SK-N-SH (cell line): ENCODE measurements at regions not wholly inside any gene's neighbourhood (a gene's known extent, or its start where the extent isn't known, plus 50 kb on each side); places are given as distances from the start of the nearest gene placed in this dataset.

ENCODE experiments used
- CTCF ChIA-PET: fragments of 300-600, 350-600 bp; formaldehyde crosslinking; extraction: SDS; loops from one replicate; lab custom pipeline; 2021; lab: Yijun Ruan, JAX
- POLR2A ChIA-PET: fragments of 350-600 bp; sonication (Branson Sonifier 250); formaldehyde crosslinking; extraction: SDS; loops from one replicate; lab custom pipeline; 2020; ENCODE audit warnings: antibody characterized with exemption, inconsistent platforms; lab: Yijun Ruan, JAX
- DNase-seq: peaks from one replicate; pipeline ENCODE4 v3.0.0; 2012
- H2AFZ ChIP-seq: fragments of 200-600 bp; sonication (generic); 2 replicates; pipeline ENCODE4 v1.8.1; 2016; ENCODE audit warnings: antibody characterized with exemption, mild to moderate bottlenecking, low read depth
- H3F3A ChIP-seq: fragments of 200-600 bp; sonication (generic); replicated peaks from 2 replicates; pipeline ENCODE3; 2016; ENCODE audit warnings: antibody characterized with exemption, mild to moderate bottlenecking; ENCODE audit not compliant: insufficient read depth
- H3K27ac ChIP-seq, 2 experiments: fragments of 200-500 bp in 1 of 2; fragments of 200-600 bp in 1 of 2; sonication (Bioruptor generic) in 1 of 2; sonication (generic), shearing (Covaris generic) in 1 of 2; 2 replicates each; pipeline versions ENCODE4 v1.5.1 to v1.6.1; 2014 to 2016; ENCODE audit warnings: low read depth in 2 of 2, inconsistent platforms in 1 of 2, low read length in 1 of 2, mild to moderate bottlenecking in 1 of 2, mixed read lengths in 1 of 2
- H3K27me3 ChIP-seq: fragments of 200-600 bp; sonication (generic), shearing (Covaris generic); 2 replicates; pipeline ENCODE4 v1.6.1; 2016; ENCODE audit warnings: mixed run types; ENCODE audit not compliant: insufficient read depth
- H3K36me3 ChIP-seq, 2 experiments: fragments of 200-500 bp in 1 of 2; fragments of 200-600 bp in 1 of 2; sonication (Bioruptor generic) in 1 of 2; sonication (generic) in 1 of 2; replicated peaks in 1 of 2; 2 replicates each; pipeline versions ENCODE3 to v1.5.1; 2014 to 2016; ENCODE audit warnings: low read length in 1 of 2, mild to moderate bottlenecking in 1 of 2; ENCODE audit not compliant: insufficient read depth in 2 of 2, control insufficient read depth in 1 of 2
- H3K4me1 ChIP-seq, 2 experiments: fragments of 200-500 bp in 1 of 2; fragments of 200-600 bp in 1 of 2; sonication (Bioruptor generic) in 1 of 2; sonication (generic), shearing (Covaris generic) in 1 of 2; 2 replicates each; pipeline versions ENCODE4 v1.5.1 to v1.6.1; 2014 to 2016; ENCODE audit warnings: low read depth in 1 of 2, low read length in 1 of 2, mixed run types in 1 of 2; ENCODE audit not compliant: insufficient read depth in 2 of 2, control insufficient read depth in 1 of 2
- H3K4me2 ChIP-seq: fragments of 200-600 bp; sonication (generic), shearing (Covaris generic); 2 replicates; pipeline ENCODE4 v1.6.1; 2017; ENCODE audit warnings: mixed run types
- H3K4me3 ChIP-seq, 2 experiments: fragments of 200-500 bp in 1 of 2; fragments of 200-600 bp in 1 of 2; sonication (Bioruptor generic) in 1 of 2; sonication (generic), shearing (Covaris generic) in 1 of 2; 2 replicates each; pipeline versions ENCODE4 v1.5.1 to v1.8.1; 2014 to 2016; ENCODE audit warnings: low read depth in 2 of 2, inconsistent platforms in 1 of 2, low read length in 1 of 2, mild to moderate bottlenecking in 1 of 2, mixed read lengths in 1 of 2, moderate library complexity in 1 of 2
- H3K79me2 ChIP-seq: fragments of 200-600 bp; sonication (generic); 2 replicates; pipeline ENCODE4 v1.8.1; 2017; ENCODE audit warnings: mild to moderate bottlenecking; ENCODE audit not compliant: insufficient read depth
- H3K9ac ChIP-seq: fragments of 200-600 bp; sonication (generic); 2 replicates; pipeline ENCODE4 v1.6.1; 2017; ENCODE audit warnings: mixed run types
- H3K9me2 ChIP-seq: fragments of 200-600 bp; sonication (generic); 2 replicates; pipeline ENCODE4 v1.6.1; 2017; ENCODE audit warnings: mixed run types
- H3K9me3 ChIP-seq: fragments of 200-600 bp; sonication (generic); 2 replicates; pipeline ENCODE4 v1.6.1; 2017; ENCODE audit warnings: mixed run types, mild to moderate bottlenecking, moderate library complexity
- H4K20me1 ChIP-seq: fragments of 200-600 bp; sonication (generic); 2 replicates; pipeline ENCODE4 v1.6.1; 2017; ENCODE audit warnings: mild to moderate bottlenecking, mixed run types; ENCODE audit not compliant: insufficient read depth
- CTCF ChIP-seq: fragments of 200-600 bp; sonication (generic); IDR thresholded peaks from 2 replicates; pipeline ENCODE4 v1.6.1; 2017; ENCODE audit warnings: antibody characterized with exemption, mild to moderate bottlenecking, moderate library complexity
- FOSL2 ChIP-seq: IDR thresholded peaks from 2 replicates; pipeline ENCODE4 v1.4.0; 2012; ENCODE audit warnings: low read depth, mild to moderate bottlenecking, moderate library complexity, borderline replicate concordance
- FOXJ3 ChIP-seq: sonication (generic); formaldehyde crosslinking; IDR thresholded peaks from 2 replicates; pipeline ENCODE4 v1.5.1; 2020; ENCODE audit warnings: mild to moderate bottlenecking, missing genetic modification reagents
- MAX ChIP-seq: IDR thresholded peaks from 2 replicates; pipeline ENCODE4 v1.4.0; 2012; ENCODE audit warnings: low read depth
- MEF2A ChIP-seq: IDR thresholded peaks from 2 replicates; pipeline ENCODE4 v1.4.0; 2012; ENCODE audit warnings: low read depth, borderline replicate concordance
- NRF1 ChIP-seq: IDR thresholded peaks from 2 replicates; pipeline ENCODE4 v1.6.1; 2012; ENCODE audit warnings: low read depth, mild to moderate bottlenecking, low read length
- PBX3 ChIP-seq: IDR thresholded peaks from 2 replicates; pipeline ENCODE4; 2012
- RFX5 ChIP-seq: IDR thresholded peaks from 2 replicates; pipeline ENCODE4 v1.6.1; 2012; ENCODE audit warnings: mild to moderate bottlenecking, improper control_type of control experiment, low read length
- SIN3A ChIP-seq: IDR thresholded peaks from 2 replicates; pipeline ENCODE4 v1.6.1; 2012; ENCODE audit warnings: low read depth, mild to moderate bottlenecking, low read length, moderate library complexity, borderline replicate concordance
- SMC3 ChIP-seq: IDR thresholded peaks from 2 replicates; pipeline ENCODE4 v1.6.1; 2012; ENCODE audit warnings: low read depth, low read length, improper control_type of control experiment
- TAF1 ChIP-seq: IDR thresholded peaks from 2 replicates; pipeline ENCODE4 v1.6.1; 2012; ENCODE audit warnings: low read depth, mild to moderate bottlenecking, low read length, moderate library complexity, borderline replicate concordance
- TEAD4 ChIP-seq: IDR thresholded peaks from 2 replicates; pipeline ENCODE4 v1.4.0; 2012; ENCODE audit warnings: mild to moderate bottlenecking, borderline replicate concordance; ENCODE audit not compliant: insufficient read depth
- USF2 ChIP-seq: fragments of 150-350 bp; IDR thresholded peaks from 2 replicates; pipeline ENCODE4 v1.6.1; 2017; ENCODE audit warnings: antibody characterized with exemption, low read length, low read depth, borderline replicate concordance
- ZBTB33 ChIP-seq: IDR thresholded peaks from 2 replicates; pipeline ENCODE4 v1.4.0; 2012; ENCODE audit warnings: low read depth, borderline replicate concordance
- WGBS: methylation state at CpG from one replicate; pipeline ENCODE4 v1.1.6; 2017; ENCODE audit warnings: low lambda C conversion rate; 5-methylcytosine and 5-hydroxymethylcytosine counted together

- TF ChIP-seq ZBTB33 = no peak
- no peak for TF ChIP-seq CTCF
These were observed 526.7 kb upstream of the NRP1 start (continued) for GRCh38 chr10:33861016-33861704.

GRCh38 chr10:33860552-33860951 is 526.1 kb upstream of the NRP1 start:
- H3K9me2 ChIP-seq = no peaks in the 10 kb centered on the region
- H3F3A ChIP-seq = no peaks in the 10 kb centered on the region
- CTCF ChIA-PET = interaction anchor here (1.0 kb wide), 1 partner anchor 215 kb away, joined by 3 read pairs; no protein-coding TSS in a partner anchor
- H3K27ac ChIP-seq = no peak overlapping the region
- H3K4me1 ChIP-seq = peaks cover 0 to 8% of the 10 kb centered on the region in 2 experiments; a peak in 1 of 4 replicates
- 90% methylated on average over 3 of the region's 3 CpGs for WGBS
- H3K27me3 ChIP-seq = no peaks in the 10 kb centered on the region
- H3K9ac ChIP-seq = no peak overlapping the region
- H4K20me1 ChIP-seq = no peaks in the 10 kb centered on the region
- POLR2A ChIA-PET = no interaction called here
- H3K9me3 ChIP-seq = no peaks in the 10 kb centered on the region
- no peak overlapping the region for H2AFZ ChIP-seq
- no peak for DNase-seq
- no peak overlapping the region for H3K4me2 ChIP-seq
- TF ChIP-seq FOXJ3 (no peak), NRF1 (no peak), SIN3A (no peak), SMC3 (no peak), MAX (no peak), FOSL2 (no peak), CTCF (no peak), PBX3 (no peak), RFX5 (no peak), TEAD4 (no peak), MEF2A (no peak), TAF1 (no peak), USF2 (no peak)
- no peak overlapping the region for H3K4me3 ChIP-seq
- H3K79me2 ChIP-seq = no peaks in the 10 kb centered on the region
- no peaks in the 10 kb centered on the region for H3K36me3 ChIP-seq
